ENCODE measurements at regions not wholly inside any gene's neighbourhood (a gene's known extent, or its start where the extent isn't known, plus 50 kb on each side); places are given as distances from the start of the nearest gene placed in this dataset.

DNA sequence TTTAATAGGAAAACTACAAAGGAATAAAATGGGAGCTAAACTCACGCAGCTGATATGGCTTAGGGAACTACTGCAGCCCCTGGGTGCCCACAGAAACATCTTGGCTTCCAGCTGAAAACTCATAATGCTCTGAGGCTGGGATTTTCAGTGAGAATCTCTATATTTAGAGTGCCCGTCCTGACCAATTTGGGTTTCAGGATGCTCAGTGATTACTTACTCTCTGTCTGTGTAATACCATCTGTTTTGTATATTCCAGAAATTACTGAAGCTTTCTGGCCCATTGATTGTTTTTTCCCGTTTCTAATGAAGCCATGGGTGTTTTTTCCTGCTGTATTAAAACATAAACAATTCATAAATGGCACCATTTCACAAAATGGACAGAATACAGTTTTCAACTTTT is 50.6 kb upstream of the ZNF385D start:
- no peak for DNase-seq

DNA sequence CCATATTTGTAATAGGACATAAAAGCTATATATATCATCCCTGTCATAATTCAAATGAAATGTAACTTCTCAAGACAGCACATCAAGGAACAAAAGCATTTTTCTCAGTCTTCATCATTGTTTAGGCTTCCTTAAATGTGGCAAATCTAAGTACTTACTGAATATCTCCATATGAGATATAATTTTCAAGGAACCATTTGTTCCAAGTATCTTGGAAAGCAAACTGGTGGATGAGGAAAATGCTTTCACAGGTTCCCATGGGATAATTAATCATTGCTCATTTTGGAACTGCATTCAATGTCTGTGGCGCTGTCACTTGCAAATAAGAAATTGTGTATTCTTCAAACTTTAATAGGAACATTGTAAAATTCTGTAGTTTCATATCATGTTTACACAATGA is 52.6 kb upstream of the ZNF385D start:
- DNase-seq: no peak

- no peak for DNase-seq
Measured at GRCh38 chr3:21804330-21804729, 53.3 kb upstream of the ZNF385D start.

- no peak for DNase-seq
Measured at GRCh38 chr3:21806733-21807132, 55.7 kb upstream of the ZNF385D start.

DNA sequence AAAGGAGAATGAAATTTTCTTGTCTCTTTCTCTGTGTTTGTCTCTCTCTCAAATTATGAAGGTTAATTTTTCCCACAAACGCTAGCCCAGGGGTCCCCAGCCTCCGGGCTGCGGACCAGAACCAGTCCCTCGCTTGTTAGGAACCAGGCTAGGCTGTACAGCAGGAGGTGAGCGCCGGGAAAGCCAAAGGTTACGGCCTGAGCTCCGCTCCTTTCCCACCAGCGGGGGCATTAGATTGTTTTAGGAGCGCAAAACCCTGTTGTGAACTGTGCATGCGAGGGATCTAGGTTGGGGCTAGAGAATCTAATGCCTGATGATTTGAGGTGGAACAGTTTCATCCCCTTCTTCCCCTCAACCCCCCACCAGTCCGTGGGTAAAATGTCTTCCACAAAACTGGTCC is 74.7 kb upstream of the ZNF385D start:
- no peak for DNase-seq

- no peak for DNase-seq
Measured at GRCh38 chr3:21826416-21826815, 75.4 kb upstream of the ZNF385D start.

- no peak for DNase-seq
Measured at GRCh38 chr3:21830541-21830940, 79.5 kb upstream of the ZNF385D start.

DNA sequence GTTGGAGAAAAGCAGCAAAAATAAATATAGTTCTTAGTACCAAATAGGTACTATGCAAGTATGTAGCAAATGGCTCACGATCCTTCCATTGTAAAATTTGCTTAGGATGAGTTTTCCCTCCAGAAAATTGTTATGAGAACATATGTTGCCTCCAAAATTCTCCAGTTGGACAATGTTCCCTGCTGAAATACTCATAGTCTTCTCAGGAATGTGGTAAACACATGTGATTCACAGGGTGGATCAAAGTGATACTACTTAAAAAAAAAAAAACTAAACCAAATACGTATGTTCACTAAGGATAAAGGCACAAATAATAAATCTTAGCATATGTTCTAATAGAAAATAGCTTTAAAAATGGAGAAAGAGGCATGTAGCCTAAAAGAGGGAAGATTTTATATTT is 84.3 kb upstream of the ZNF385D start:
- DNase-seq: no peak

GRCh38 chr3:21836227-21836626 is 85.2 kb upstream of the ZNF385D start:
- no peak for DNase-seq

DNA sequence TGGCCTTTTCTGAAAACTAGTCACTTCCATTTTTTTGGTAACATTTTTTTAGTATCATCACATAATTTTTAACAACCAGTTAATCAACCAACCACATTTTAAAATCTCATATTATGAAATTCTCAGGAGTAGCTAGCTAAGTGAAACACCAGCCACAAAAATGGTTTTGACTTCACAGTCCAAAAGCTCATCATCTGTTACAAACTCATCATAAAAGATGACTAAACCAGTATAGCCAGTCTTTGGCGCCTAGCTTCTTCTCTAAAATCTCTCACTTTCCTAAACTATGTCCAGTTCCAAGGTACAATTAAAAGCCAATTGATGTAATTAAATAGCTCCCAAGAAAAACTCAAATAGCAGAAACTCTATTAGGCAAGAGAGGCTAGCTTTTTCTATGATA is 88.2 kb upstream of the ZNF385D start:
- no peak for DNase-seq

DNA sequence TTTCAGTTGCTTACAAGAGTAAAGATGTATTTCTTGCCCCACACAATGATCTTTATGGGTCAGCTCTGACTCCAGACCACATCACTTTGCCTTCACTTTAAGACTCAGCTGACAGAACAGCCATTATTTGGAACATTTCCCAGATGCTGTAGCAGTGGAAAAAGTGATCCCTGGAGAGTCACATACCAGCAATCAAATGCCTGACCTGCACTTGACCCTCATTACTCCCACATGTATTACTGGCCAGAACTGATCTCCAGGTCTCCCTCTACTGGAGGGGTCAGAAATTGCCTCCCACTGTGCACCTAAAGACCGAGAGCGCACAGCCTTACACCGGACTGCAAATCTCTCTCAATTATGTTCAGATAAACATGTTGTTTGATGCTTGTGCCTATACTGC is 88.6 kb upstream of the ZNF385D start:
- peak; percentile 1 for DNase-seq

DNA sequence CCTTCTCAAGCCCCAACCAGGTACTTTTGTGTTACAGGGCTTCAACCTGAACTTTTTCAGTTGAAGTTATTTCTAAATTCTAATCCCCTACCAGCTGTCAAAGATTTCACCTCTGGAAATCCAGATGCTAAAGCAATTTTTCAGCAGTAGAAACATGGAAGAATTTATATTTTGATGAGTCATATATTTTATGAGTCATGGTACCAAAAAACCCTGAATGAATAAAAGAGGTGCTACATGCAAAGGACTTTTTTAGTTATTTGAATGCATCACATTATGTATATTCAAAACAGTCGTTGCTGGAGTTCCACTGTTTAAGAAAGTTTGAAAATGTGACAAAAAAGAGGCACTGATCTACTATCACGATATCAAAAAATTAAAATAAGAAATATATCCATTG is 96.0 kb upstream of the ZNF385D start:
- no peak for DNase-seq

GRCh38 chr3:21859124-21860081 is 108.4 kb upstream of the ZNF385D start:
- DNase-seq: no peak

DNA sequence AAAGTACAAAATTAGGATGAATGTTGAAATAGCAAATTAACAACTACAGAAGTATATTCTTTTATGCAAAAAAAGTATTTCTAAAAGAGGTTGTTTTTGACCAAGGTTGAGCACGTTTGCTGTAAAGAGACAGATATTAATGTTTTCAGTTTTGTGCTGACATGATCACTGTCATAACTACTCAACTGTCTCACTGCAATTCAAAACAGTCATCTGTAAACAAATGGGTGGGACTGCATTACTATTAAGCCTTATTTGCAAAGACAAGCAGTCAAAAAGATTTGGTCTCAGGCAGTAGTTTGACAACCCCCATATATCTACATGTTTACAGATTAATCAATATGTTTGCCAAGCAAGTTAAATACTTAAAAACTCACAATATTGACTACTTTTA is 109.1 kb upstream of the ZNF385D start:
- no peak for DNase-seq

DNA sequence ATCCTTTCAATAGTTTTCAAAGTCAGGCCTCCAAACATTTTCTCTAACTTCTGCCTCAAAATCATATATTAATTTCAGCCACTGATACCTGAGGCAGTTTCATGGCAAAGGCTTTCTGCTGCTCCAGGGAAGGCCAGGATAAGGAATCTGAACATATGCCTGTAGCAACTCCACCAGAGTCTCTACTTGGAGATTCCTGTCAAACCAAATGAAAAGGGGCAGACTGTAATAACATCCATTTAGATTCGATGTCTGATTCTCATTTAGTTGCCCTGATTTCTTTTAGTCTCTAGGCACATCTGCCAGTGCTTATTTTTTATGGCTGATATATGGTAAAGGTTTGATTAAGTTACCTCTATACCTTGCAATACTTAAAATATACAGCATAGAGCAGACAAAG is 109.6 kb upstream of the ZNF385D start:
- DNase-seq: no peak

- no peak for DNase-seq
Measured at GRCh38 chr3:21876782-21877181, 125.8 kb upstream of the ZNF385D start.

GRCh38 chr3:21877214-21877754 is 126.3 kb upstream of the ZNF385D start:
- DNase-seq: no peak

GRCh38 chr3:21879184-21879886 is 128.3 kb upstream of the ZNF385D start:
- no peak for DNase-seq

- DNase-seq: no peak
Measured at GRCh38 chr3:21888656-21889055, 137.6 kb upstream of the ZNF385D start.

DNA sequence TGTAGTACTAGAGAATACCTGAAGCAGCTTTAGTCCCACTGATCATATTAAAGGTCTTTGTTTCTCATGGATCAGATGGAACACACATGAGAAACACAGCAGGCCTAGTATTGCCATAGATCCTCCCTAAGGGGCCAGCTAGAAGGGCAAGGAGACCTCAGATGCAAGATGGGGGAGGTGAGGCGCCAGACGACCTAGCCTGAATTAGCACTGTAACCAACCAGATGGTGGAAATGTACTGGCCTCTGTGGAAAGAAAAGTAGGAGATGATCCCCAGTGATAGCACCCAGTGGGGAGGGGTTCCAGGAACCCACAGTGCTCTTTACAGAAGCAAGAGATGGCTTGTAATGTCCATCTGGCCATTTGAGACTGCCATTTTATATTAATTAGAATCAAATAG is 138.2 kb upstream of the ZNF385D start:
- no peak for DNase-seq

- no peak for DNase-seq
Measured at GRCh38 chr3:21892104-21892503, 141.1 kb upstream of the ZNF385D start.

GRCh38 chr3:21893242-21893641 is 142.2 kb upstream of the ZNF385D start:
- no peak for DNase-seq

DNA sequence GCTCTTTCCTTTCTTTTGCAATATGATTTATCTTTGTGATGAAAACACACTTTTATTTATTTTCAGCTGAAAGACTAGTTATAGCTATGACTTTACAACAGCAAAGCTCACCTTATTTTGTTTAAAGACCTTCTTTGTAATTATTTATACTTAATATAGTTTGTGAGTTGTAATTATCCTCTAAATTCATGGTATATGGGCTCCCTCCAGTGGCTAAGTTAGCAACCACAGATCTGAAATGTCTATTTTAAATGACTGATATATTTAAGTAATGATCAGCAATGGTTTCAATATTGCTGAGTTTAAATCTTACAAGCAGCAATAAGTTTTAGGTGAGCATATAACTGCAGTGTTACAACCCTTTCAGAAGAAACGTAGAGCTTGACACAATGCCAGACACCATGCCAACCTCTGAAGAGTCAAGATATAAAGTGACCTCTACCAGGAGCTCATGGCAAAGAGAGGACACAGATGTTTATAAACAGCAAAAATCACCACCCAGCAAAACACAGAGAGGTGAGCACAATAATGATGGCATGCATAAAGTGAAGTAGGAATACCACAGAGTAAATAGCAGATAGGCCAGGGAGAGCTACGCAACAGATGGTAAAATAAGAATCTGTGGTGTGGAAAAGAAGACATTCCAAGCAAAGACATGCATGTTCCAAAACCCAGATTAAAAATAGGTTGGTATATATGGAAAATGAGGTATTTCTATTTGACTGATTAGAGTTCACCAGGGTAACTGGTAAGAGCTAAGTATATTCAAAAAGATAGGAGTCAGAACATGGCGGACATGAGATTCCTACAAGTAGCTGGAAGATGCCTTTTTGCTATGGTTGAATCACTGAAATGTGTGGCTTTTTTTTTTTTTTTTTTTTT is 143.7 kb upstream of the ZNF385D start:
- no peak for DNase-seq
